AG20443 (cell line): ENCODE measurements at regions not wholly inside any gene's neighbourhood (a gene's known extent, or its start where the extent isn't known, plus 50 kb on each side); places are given as distances from the start of the nearest gene placed in this dataset.
"Not testable (repeated sequence)": the region's sequence is repeated elsewhere in the genome, so short reads cannot be mapped to it uniquely, and the experiment has no call there.

Experiments
- DNase-seq: peaks from one replicate; pipeline ENCODE4 v3.0.0; 2012; ENCODE audit warnings: low spot score, mixed read lengths

GRCh38 chr3:159371961-159372360 is 570.1 kb downstream of the MFSD1 start:
- DNase-seq, result no peak

GRCh38 chr3:159378396-159379194 is 576.7 kb downstream of the MFSD1 start:
- DNase-seq, result no peak

- DNase-seq, result no peak
Observed at GRCh38 chr3:159380891-159381290, 579.0 kb downstream of the MFSD1 start.

DNA sequence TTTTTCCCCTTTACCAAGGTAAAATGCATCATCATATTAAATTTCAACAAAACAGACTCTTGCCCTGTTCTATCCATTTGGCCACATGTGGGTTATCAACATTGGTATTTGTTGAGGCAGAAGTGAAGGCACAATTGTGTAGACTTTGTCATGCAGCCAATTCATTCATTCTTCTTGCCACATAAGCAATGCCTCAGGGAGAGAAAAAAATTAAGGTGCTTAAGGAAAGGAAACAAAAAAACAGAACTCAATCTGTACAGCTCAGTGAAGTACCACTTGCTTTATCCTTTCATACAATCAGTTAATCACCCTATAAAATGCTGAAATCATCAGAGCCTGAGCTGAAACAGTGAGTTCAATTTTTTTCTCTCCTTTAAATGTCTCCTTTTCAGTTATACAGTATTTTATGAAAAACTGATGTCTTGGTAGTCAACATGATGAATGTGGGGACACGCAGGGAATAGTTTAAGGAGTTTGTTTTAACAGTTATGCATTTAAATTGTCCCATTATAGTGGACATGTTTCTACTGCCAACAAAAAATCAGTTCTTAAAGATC is 588.9 kb downstream of the MFSD1 start:
- no peak for DNase-seq

DNA sequence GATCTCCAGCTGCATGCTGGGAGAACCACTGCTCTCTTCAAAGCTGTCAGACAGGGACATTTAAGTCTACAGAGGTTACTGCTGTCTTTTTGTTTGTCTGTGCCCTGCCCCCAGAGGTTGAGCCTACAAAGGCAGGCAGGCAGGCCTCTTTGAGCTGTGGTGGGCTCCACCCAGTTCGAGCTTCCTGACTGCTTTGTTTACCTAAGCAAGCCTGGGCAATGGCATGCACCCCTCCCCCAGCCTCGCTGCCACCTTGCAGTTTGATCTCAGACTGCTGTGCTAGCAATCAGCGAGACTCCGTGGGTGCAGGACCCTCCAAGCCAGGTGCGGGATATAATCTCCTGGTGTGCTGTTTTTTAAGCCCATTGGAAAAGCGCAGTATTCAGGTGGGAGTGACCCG is 591.0 kb upstream of the IL12A start:
- DNase-seq, result not testable (repeated sequence)

DNA sequence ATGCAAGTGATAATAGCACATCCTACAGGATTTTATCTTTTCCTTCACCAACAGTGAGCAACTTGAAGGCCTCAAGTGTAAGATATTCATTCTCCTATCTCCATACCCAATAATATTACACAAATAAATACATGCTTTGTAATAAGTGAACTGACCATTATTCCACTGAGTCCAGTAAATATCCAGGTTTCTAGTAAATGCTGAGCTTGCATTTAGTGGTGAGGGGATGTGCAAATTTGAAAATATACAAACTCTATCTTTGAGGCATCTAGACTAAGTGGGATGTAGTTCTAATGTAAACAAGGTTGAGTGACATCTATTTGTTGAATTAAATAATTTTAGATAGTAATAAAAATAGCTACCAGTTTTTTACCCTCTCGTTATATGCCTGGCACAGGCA is 587.6 kb upstream of the IL12A start:
- DNase-seq, result no peak

- DNase-seq, result not testable (repeated sequence)
Observed at GRCh38 chr3:159409711-159410110, 578.9 kb upstream of the IL12A start.

GRCh38 chr3:159413319-159413718 is 575.3 kb upstream of the IL12A start:
- DNase-seq, result no peak

GRCh38 chr3:159416856-159417255 is 571.8 kb upstream of the IL12A start:
- DNase-seq, result peak; percentile 29

DNA sequence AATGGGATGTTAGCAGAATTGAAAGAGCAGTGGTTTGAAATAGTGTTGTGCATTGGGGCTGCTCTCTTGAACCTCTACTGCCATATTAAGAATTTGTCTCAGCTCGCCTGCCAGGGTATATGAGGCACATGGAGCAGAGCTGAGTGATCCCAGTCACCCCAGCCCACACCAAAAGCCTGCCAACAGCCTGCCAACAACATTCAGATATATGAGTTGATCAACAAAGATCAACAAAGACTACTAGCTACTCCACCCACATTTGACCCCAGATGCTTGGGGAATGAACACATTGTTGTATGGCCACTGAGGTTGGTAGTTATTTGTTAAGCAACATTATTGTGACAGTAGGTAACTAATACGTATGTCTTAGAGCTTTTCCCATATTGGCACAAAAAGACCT is 570.9 kb upstream of the IL12A start:
- DNase-seq, result peak; percentile 13

GRCh38 chr3:159418571-159419526 is 569.8 kb upstream of the IL12A start:
- peak; percentile 55 for DNase-seq

DNA sequence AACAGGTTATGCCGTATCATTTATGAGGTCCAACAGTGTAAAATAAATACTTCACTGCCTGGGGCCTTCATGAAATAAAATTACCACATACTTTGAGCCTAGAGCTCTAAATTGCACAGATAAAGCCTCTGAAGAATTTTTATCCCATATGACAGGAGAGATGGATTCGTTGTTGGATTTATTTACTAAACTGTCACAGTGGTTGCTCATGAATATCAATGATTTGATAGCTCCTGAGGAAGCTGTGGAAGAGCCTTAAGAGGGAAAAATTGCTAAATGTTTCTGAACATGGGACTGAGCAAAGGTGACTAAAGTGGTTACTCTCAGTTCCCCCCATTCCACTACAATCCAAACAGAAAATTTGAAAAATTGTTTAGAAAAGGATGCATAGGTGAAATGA is 558.9 kb upstream of the IL12A start:
- no peak for DNase-seq

DNA sequence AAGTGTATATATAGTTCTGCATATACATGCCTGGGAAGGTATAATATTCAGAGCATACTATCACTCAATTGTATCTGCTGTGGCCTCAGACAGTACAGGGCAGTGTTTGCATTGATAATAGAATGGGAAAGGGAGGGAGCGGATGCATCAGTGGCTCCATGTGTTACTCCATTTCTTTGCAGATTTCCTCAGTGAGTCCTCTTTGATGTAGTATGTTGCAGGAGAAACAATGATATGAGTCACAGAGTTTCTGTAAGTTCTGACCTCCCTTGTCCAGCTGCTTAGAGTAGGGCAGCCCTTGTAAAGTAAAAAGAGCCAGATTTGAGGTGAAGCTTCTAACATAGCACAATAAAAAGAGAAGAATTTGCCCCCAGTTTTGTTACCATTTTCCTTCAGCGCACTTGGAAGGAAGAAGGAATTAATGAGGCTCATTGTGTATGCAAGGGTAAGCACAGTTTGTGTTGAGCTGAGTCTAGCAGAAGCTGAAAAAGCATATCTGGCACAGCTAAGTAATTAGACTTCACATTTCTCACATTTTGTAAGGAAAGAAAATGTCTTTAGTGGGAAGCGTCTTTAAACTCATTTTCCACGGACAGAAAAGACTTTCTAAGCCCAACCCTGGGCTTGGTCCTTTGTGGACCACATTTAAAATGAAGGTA is 555.8 kb upstream of the IL12A start:
- DNase-seq, result peak; percentile 25

GRCh38 chr3:159439346-159439745 is 549.3 kb upstream of the IL12A start:
- no peak for DNase-seq

DNA sequence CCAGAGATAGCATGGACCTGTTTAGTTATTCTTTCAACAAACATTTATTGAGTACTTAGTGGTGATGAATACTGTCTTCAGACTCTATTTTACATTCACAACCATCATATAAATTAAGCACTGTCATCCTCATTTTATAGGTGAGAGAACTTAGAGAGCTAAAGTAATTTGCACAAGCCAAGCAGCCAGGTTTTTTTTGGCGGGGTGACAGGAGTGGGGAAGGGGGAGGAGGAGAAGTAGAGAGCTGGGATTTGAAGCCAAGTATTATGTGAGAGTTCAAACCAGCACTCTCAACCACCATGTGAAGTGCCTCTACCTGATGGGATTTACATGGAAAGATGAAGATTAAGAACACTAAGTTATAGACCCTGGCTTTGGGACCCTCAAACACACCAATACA is 547.4 kb upstream of the IL12A start:
- DNase-seq, result no peak

DNA sequence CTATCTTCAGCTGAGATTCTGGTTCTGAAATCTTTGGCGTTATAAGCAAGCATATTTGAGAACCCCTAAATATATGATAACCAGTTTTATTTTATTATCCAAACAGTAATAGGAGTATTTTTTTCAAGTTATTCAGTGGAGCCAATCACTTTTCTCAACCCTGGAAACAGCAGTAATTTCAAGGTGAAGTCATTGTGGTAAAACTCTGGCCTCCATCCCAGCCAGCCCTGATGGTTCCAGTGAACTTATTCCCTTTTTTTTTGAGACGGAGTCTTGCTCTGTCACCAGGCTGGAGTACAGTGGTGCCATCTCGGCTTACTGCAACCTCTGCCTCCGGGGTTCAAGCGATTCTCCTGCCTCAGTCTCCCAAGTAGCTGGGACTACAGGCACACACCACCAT is 545.4 kb upstream of the IL12A start:
- DNase-seq, result peak; percentile 57

DNA sequence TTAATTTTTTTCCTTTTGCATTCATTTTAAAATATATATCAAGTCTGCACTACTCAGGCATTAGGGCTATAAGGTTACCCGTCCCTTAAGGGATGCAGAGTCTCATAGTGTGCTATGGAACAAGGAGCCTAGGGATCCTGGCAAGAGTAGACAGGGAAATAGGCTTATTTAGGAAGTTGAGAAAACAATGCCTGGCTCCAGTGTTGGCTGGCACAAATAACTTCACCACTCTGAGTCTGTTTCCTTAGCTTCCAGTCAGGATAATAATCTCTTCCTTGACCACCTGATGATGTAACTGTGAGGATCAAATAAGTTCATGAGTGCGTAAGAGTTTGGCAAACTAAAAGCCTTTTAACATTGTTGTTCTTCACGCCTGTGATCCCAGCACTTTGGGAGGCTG is 540.8 kb upstream of the IL12A start:
- DNase-seq, result no peak

DNA sequence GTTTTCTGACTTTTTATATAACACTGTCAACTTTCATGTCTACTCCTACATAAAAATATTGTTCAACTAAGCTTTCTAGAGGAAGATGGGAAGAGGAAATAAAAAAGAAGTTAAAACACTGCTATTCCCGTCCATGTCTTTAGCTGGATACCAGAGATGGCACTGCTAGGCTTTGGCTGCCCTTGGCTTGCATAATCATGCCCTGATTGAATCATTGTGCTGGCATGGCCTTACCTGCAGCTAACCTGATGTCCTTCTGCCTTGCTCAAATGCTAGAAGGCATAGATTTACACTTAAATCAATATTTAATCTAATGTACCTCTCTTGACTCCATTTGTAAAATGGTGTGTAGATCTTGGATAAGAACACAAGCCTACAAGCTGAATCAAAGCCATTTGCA is 539.7 kb upstream of the IL12A start:
- DNase-seq, result no peak

GRCh38 chr3:159451067-159451466 is 537.6 kb upstream of the IL12A start:
- DNase-seq, result no peak

DNA sequence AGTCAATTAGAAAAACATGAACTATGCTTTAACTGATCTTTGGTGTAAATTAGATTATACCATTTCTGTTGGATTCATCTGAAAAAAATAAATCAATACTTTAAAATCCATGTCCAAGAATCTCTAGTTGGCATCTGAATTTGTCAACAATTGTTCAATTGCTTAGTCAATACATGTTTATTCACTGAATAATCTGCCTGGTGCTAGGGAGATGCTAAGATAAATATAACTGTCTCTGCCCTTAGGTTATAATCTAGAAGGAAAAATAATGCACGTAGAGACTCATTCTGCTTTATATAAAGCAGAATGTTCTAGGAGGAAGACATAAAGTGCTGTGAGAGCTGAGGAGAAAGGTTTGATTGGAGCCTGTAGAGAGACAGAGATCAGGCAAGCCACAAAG is 537.2 kb upstream of the IL12A start:
- no peak for DNase-seq

DNA sequence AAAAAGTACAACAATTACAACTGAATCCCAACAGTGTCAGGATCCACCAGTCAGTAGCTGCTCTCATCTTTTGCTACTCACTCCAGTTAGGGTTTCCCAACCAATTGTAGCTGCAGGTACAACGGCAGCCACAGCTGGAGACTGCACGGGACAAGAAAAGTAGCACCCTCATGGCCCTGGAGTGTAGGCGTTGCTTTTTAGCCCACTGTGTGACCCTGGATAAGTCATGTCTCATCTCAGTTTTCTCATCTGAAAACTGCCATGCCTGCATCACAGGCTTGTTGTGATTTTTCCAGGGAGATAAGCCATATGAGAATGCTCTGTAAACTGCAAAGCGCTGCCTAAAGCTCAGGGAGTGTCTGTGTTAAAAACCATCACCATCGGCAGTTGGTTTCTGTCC is 535.6 kb upstream of the IL12A start:
- no peak for DNase-seq

DNA sequence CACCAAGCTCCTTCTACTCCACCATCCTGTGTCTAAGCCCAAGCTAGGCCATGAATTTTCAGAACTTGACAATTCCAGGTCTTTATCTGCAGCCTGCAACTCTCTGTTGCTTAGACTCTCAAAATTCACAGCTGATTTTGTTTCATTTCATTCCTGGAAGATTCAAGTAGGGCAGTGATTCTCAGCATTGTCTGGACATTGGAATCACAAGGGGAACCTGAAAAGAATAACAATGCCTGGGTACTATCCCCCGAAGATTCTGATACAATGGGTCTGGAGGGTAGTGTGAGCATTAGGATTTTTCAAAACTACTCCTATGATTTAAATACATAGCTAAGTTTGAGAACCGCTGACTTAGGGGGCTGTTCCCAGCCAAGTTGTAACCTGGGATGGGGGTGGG is 534.7 kb upstream of the IL12A start:
- DNase-seq, result no peak
